ENCODE measurements at regions not wholly inside any gene's neighbourhood (a gene's known extent, or its start where the extent isn't known, plus 50 kb on each side); places are given as distances from the start of the nearest gene placed in this dataset.

GRCh38 chr22:49230194-49230577, 597.5 kb downstream of the BRD1 start:
- no peaks in the 10 kb centered on the region for H3K9me3 Mint-ChIP-seq
- ChIA-PET POLR2A (no interaction called here), CTCF (no interaction called here)
- Histone ChIP-seq H3K27ac (ENCODE audit: low read length) (no peak overlapping the region), H3K4me3 (ENCODE audit: control insufficient read depth in 1 of 2, extremely low read depth in 1 of 2, low read length in 1 of 2) (no peak overlapping the region), H3K9me3 (no peaks in the 10 kb centered on the region), H3K36me3 (ENCODE audit: control insufficient read depth in 2 of 2, extremely low read depth in 1 of 2, insufficient read depth in 1 of 2, low read length in 1 of 2) (no peaks in the 10 kb centered on the region), H3K27me3 (replicated peaks in 1 of 2; ENCODE audit: control insufficient read depth in 2 of 2, extremely low read depth in 1 of 2, insufficient read depth in 2 of 2, low read length in 1 of 2) (peaks cover 0 to 10% of the 10 kb centered on the region in 2 experiments), H3K4me1 (ENCODE audit: control insufficient read depth in 1 of 2, extremely low read depth in 1 of 2, insufficient read depth in 2 of 2, low read length in 2 of 2) (no peaks in the 10 kb centered on the region)
- H3K27ac Mint-ChIP-seq: no peak overlapping the region
- DNase-seq (no peak), ATAC-seq (replicated peaks in 1 of 4) (no peak)
- peaks cover 3 to 8% of the 10 kb centered on the region in 2 donors for H3K27me3 Mint-ChIP-seq
- no peak overlapping the region for H3K4me3 Mint-ChIP-seq
- H3K4me1 Mint-ChIP-seq: no peaks in the 10 kb centered on the region
- H3K36me3 Mint-ChIP-seq: no peaks in the 10 kb centered on the region
- no CpG with 5 or more reads among the region's 3 CpGs for WGBS (ENCODE audit: insufficient coverage)

GRCh38 chr22:49229483-49230193, 598.0 kb downstream of the BRD1 start:
- Mint-ChIP-seq H3K9me3 (no peaks in the 10 kb centered on the region), H3K4me1 (no peaks in the 10 kb centered on the region), H3K27ac (no peak overlapping the region), H3K36me3 (no peaks in the 10 kb centered on the region), H3K4me3 (no peak overlapping the region), H3K27me3 (peaks cover 3 to 8% of the 10 kb centered on the region in 2 donors)
- CTCF ChIA-PET: no interaction called here
- WGBS (ENCODE audit: insufficient coverage): 39% methylated on average over 9 of the region's 10 CpGs
- Histone ChIP-seq H3K27me3 (replicated peaks in 1 of 2; ENCODE audit: control insufficient read depth in 2 of 2, extremely low read depth in 1 of 2, insufficient read depth in 2 of 2, low read length in 1 of 2) (peaks cover 0 to 10% of the 10 kb centered on the region in 2 experiments), H3K9me3 (no peaks in the 10 kb centered on the region), H3K4me1 (ENCODE audit: control insufficient read depth in 1 of 2, extremely low read depth in 1 of 2, insufficient read depth in 2 of 2, low read length in 2 of 2) (no peaks in the 10 kb centered on the region), H3K27ac (ENCODE audit: low read length) (no peak overlapping the region), H3K36me3 (ENCODE audit: control insufficient read depth in 2 of 2, extremely low read depth in 1 of 2, insufficient read depth in 1 of 2, low read length in 1 of 2) (no peaks in the 10 kb centered on the region), H3K4me3 (ENCODE audit: control insufficient read depth in 1 of 2, extremely low read depth in 1 of 2, low read length in 1 of 2) (no peak overlapping the region)
- no peak for DNase-seq
- POLR2A ChIA-PET: no interaction called here
- no peak for ATAC-seq (replicated peaks in 1 of 4)

- ATAC-seq (replicated peaks in 1 of 4) (no peak), DNase-seq (no peak)
- WGBS (ENCODE audit: insufficient coverage): 100% methylated on average over 3 of the region's 6 CpGs
- H3K4me1 Mint-ChIP-seq: no peaks in the 10 kb centered on the region
- no peak overlapping the region for H3K4me3 Mint-ChIP-seq
- Histone ChIP-seq H3K4me3 (ENCODE audit: control insufficient read depth in 1 of 2, extremely low read depth in 1 of 2, low read length in 1 of 2) (no peak overlapping the region), H3K36me3 (ENCODE audit: control insufficient read depth in 2 of 2, extremely low read depth in 1 of 2, insufficient read depth in 1 of 2, low read length in 1 of 2) (no peaks in the 10 kb centered on the region), H3K27me3 (replicated peaks in 1 of 2; ENCODE audit: control insufficient read depth in 2 of 2, extremely low read depth in 1 of 2, insufficient read depth in 2 of 2, low read length in 1 of 2) (peaks cover 0 to 7% of the 10 kb centered on the region in 2 experiments), H3K9me3 (no peaks in the 10 kb centered on the region), H3K4me1 (ENCODE audit: control insufficient read depth in 1 of 2, extremely low read depth in 1 of 2, insufficient read depth in 2 of 2, low read length in 2 of 2) (no peaks in the 10 kb centered on the region), H3K27ac (ENCODE audit: low read length) (no peak overlapping the region)
- no peaks in the 10 kb centered on the region for H3K9me3 Mint-ChIP-seq
- no peak overlapping the region for H3K27ac Mint-ChIP-seq
- peaks cover 3 to 8% of the 10 kb centered on the region in 2 donors for H3K27me3 Mint-ChIP-seq
- ChIA-PET CTCF (no interaction called here), POLR2A (no interaction called here)
- no peaks in the 10 kb centered on the region for H3K36me3 Mint-ChIP-seq
These were observed 599.1 kb downstream of the BRD1 start for GRCh38 chr22:49228431-49229037.

GRCh38 chr22:49227670-49228069, 600.0 kb downstream of the BRD1 start:
- peaks cover 0 to 14% of the 10 kb centered on the region in 2 donors for H3K27me3 Mint-ChIP-seq
- H3K36me3 Mint-ChIP-seq: no peaks in the 10 kb centered on the region
- H3K27me3 ChIP-seq (replicated peaks in 1 of 2; ENCODE audit: control insufficient read depth in 2 of 2, extremely low read depth in 1 of 2, insufficient read depth in 2 of 2, low read length in 1 of 2): peaks cover 0 to 5% of the 10 kb centered on the region in 2 experiments
- H3K9me3 Mint-ChIP-seq: no peaks in the 10 kb centered on the region
- CTCF ChIA-PET: no interaction called here
- POLR2A ChIA-PET: no interaction called here
- H3K4me3 ChIP-seq (ENCODE audit: control insufficient read depth in 1 of 2, extremely low read depth in 1 of 2, low read length in 1 of 2): no peak overlapping the region
- 88% methylated on average over 3 of the region's 6 CpGs for WGBS (ENCODE audit: insufficient coverage)
- no peaks in the 10 kb centered on the region for H3K4me1 ChIP-seq (ENCODE audit: control insufficient read depth in 1 of 2, extremely low read depth in 1 of 2, insufficient read depth in 2 of 2, low read length in 2 of 2)
- no peak for ATAC-seq (replicated peaks in 1 of 4)
- H3K9me3 ChIP-seq: no peaks in the 10 kb centered on the region
- H3K27ac ChIP-seq (ENCODE audit: low read length): no peak overlapping the region
- H3K4me3 Mint-ChIP-seq: no peak overlapping the region
- H3K36me3 ChIP-seq (ENCODE audit: control insufficient read depth in 2 of 2, extremely low read depth in 1 of 2, insufficient read depth in 1 of 2, low read length in 1 of 2): no peaks in the 10 kb centered on the region
- no peak for DNase-seq
- H3K27ac Mint-ChIP-seq: no peak overlapping the region
- H3K4me1 Mint-ChIP-seq: no peaks in the 10 kb centered on the region

- no CpG with 5 or more reads among the region's 6 CpGs for WGBS (ENCODE audit: insufficient coverage)
- no peak for ATAC-seq (replicated peaks in 1 of 4)
- H3K9me3 ChIP-seq: no peaks in the 10 kb centered on the region
- no peak for DNase-seq
- H3K4me3 ChIP-seq (ENCODE audit: control insufficient read depth in 1 of 2, extremely low read depth in 1 of 2, low read length in 1 of 2): no peak overlapping the region
- no peaks in the 10 kb centered on the region for H3K36me3 ChIP-seq (ENCODE audit: control insufficient read depth in 2 of 2, extremely low read depth in 1 of 2, insufficient read depth in 1 of 2, low read length in 1 of 2)
- H3K27me3 ChIP-seq (replicated peaks in 1 of 2; ENCODE audit: control insufficient read depth in 2 of 2, extremely low read depth in 1 of 2, insufficient read depth in 2 of 2, low read length in 1 of 2): no peaks in the 10 kb centered on the region
- H3K27ac ChIP-seq (ENCODE audit: low read length): no peak overlapping the region
- ChIA-PET POLR2A (no interaction called here), CTCF (no interaction called here)
- no peaks in the 10 kb centered on the region for H3K4me1 Mint-ChIP-seq
- H3K27me3 Mint-ChIP-seq: peaks cover 1 to 12% of the 10 kb centered on the region in 2 donors
- no peaks in the 10 kb centered on the region for H3K9me3 Mint-ChIP-seq
- H3K36me3 Mint-ChIP-seq: no peaks in the 10 kb centered on the region
- H3K4me3 Mint-ChIP-seq: no peak overlapping the region
- H3K27ac Mint-ChIP-seq: no peak overlapping the region
- H3K4me1 ChIP-seq (ENCODE audit: control insufficient read depth in 1 of 2, extremely low read depth in 1 of 2, insufficient read depth in 2 of 2, low read length in 2 of 2): no peaks in the 10 kb centered on the region
These were observed 601.6 kb downstream of the BRD1 start for GRCh38 chr22:49226096-49226495.

- Mint-ChIP-seq H3K9me3 (peaks cover 0 to 7% (median 6%) of the 10 kb centered on the region in 3 donors), H3K4me3 (no peak overlapping the region), H3K27me3 (peaks cover 11 to 23% of the 10 kb centered on the region in 2 donors), H3K36me3 (no peaks in the 10 kb centered on the region), H3K4me1 (no peaks in the 10 kb centered on the region), H3K27ac (no peak overlapping the region)
- Histone ChIP-seq H3K4me1 (ENCODE audit: control insufficient read depth in 1 of 2, extremely low read depth in 1 of 2, insufficient read depth in 2 of 2, low read length in 2 of 2) (no peaks in the 10 kb centered on the region), H3K27ac (ENCODE audit: low read length) (no peak overlapping the region), H3K9me3 (no peaks in the 10 kb centered on the region), H3K27me3 (replicated peaks in 1 of 2; ENCODE audit: control insufficient read depth in 2 of 2, extremely low read depth in 1 of 2, insufficient read depth in 2 of 2, low read length in 1 of 2) (no peaks in the 10 kb centered on the region), H3K4me3 (ENCODE audit: control insufficient read depth in 1 of 2, extremely low read depth in 1 of 2, low read length in 1 of 2) (no peak overlapping the region), H3K36me3 (ENCODE audit: control insufficient read depth in 2 of 2, extremely low read depth in 1 of 2, insufficient read depth in 1 of 2, low read length in 1 of 2) (no peaks in the 10 kb centered on the region)
- ChIA-PET CTCF (no interaction called here), POLR2A (no interaction called here)
- ATAC-seq (replicated peaks in 1 of 4) (no peak), DNase-seq (no peak)
- 62% methylated on average over 3 of the region's 4 CpGs for WGBS (ENCODE audit: insufficient coverage)
These were observed 603.4 kb downstream of the BRD1 start for GRCh38 chr22:49224243-49224642.

All from T-cell (primary cell).